ENCODE measurements at regions not wholly inside any gene's neighbourhood (a gene's known extent, or its start where the extent isn't known, plus 50 kb on each side); places are given as distances from the start of the nearest gene placed in this dataset.

DNA sequence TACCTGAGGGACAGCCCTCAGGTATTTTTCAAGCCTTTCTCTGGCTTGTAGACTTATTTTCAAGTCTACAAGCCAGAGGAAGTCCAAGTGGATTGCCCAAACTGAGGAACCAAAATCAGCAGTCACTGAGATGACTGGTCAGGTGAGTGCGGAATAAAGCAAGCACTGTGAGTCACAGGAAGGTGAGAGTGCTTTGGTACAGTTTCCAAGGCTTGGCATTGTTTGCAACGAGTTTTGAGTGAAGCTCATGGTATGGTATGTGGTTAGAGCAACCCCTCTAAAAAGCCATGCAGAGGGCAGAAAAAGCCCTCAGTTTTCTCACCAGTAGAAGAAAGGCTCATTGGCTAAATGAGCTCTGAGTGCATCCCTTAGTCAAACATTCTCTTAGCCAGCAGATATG, 112.8 kb upstream of the EOLA2 start:
- intact Hi-C loops (cut with micrococcal nuclease): no loop called here
- 56% methylated on average over 2 of the region's 2 CpGs for WGBS (ENCODE audit: insufficient coverage)

DNA sequence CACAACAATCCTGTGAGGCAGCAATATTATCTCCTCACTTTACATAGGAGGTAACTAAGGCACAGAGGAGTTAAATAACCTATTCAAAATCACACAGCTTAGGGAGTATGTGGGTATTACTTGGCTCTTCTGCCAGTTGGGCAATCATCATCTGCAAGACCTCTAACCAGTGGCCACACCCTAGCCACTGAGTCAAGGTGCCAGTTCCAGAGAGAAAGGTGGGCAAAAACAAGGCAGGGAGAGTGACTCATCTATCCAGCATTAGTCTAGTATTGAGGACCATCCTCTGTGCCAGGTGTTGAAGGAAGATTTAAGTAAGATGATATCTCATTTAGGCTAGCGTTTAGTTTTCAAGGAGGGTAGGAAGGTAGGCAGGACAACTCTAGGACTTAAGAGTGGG, 113.9 kb upstream of the EOLA2 start:
- H3K36me3 Mint-ChIP-seq: no peaks in the 10 kb centered on the region
- Histone ChIP-seq H3K4me1 (ENCODE audit: control insufficient read depth, insufficient read depth, low read length) (no peaks in the 10 kb centered on the region), H3K9me3 (ENCODE audit: control insufficient read depth, insufficient read depth, low read length) (no peaks in the 10 kb centered on the region), H3K36me3 (ENCODE audit: control insufficient read depth, insufficient read depth, low read length) (no peaks in the 10 kb centered on the region), H3K27me3 (ENCODE audit: control insufficient read depth, insufficient read depth, low read length) (no peaks in the 10 kb centered on the region), H3K27ac (ENCODE audit: low read length) (no peak overlapping the region), H3K4me3 (ENCODE audit: low read length) (no peak overlapping the region)
- no peak overlapping the region for H3K4me3 Mint-ChIP-seq
- no peaks in the 10 kb centered on the region for H3K9me3 Mint-ChIP-seq
- WGBS (ENCODE audit: insufficient coverage): 100% methylated on average over 1 of the region's 1 CpG
- H3K27me3 Mint-ChIP-seq (ENCODE audit: low read depth in 2 of 2): peaks cover 6 to 14% of the 10 kb centered on the region in 2 donors
- no peaks in the 10 kb centered on the region for H3K4me1 Mint-ChIP-seq
- no peak for DNase-seq
- intact Hi-C loops (cut with micrococcal nuclease): no loop called here
- H3K27ac Mint-ChIP-seq: no peak overlapping the region
- TF ChIP-seq, protein P1, sequence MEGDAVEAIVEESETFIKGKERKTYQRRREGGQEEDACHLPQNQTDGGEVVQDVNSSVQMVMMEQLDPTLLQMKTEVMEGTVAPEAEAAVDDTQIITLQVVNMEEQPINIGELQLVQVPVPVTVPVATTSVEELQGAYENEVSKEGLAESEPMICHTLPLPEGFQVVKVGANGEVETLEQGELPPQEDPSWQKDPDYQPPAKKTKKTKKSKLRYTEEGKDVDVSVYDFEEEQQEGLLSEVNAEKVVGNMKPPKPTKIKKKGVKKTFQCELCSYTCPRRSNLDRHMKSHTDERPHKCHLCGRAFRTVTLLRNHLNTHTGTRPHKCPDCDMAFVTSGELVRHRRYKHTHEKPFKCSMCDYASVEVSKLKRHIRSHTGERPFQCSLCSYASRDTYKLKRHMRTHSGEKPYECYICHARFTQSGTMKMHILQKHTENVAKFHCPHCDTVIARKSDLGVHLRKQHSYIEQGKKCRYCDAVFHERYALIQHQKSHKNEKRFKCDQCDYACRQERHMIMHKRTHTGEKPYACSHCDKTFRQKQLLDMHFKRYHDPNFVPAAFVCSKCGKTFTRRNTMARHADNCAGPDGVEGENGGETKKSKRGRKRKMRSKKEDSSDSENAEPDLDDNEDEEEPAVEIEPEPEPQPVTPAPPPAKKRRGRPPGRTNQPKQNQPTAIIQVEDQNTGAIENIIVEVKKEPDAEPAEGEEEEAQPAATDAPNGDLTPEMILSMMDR (IDR thresholded peaks at IDR 0.05): no peak
- no peak for ATAC-seq

More for the DNA sequence above, 112.8 kb upstream of the EOLA2 start:
- DNase-seq (no peak), ATAC-seq (no peak)
- Histone ChIP-seq H3K27me3 (ENCODE audit: control insufficient read depth, insufficient read depth, low read length) (no peaks in the 10 kb centered on the region), H3K36me3 (ENCODE audit: control insufficient read depth, insufficient read depth, low read length) (no peaks in the 10 kb centered on the region), H3K4me3 (ENCODE audit: low read length) (no peak overlapping the region), H3K4me1 (ENCODE audit: control insufficient read depth, insufficient read depth, low read length) (no peaks in the 10 kb centered on the region), H3K9me3 (ENCODE audit: control insufficient read depth, insufficient read depth, low read length) (no peaks in the 10 kb centered on the region), H3K27ac (ENCODE audit: low read length) (no peak overlapping the region)
- Mint-ChIP-seq H3K36me3 (no peaks in the 10 kb centered on the region), H3K9me3 (no peaks in the 10 kb centered on the region), H3K27me3 (ENCODE audit: low read depth in 2 of 2) (peaks cover under 1 to 11% of the 10 kb centered on the region in 2 donors), H3K4me3 (no peak overlapping the region), H3K27ac (no peak overlapping the region), H3K4me1 (no peaks in the 10 kb centered on the region)
- TF ChIP-seq, protein P1 (IDR thresholded peaks at IDR 0.05): no peak

DNA sequence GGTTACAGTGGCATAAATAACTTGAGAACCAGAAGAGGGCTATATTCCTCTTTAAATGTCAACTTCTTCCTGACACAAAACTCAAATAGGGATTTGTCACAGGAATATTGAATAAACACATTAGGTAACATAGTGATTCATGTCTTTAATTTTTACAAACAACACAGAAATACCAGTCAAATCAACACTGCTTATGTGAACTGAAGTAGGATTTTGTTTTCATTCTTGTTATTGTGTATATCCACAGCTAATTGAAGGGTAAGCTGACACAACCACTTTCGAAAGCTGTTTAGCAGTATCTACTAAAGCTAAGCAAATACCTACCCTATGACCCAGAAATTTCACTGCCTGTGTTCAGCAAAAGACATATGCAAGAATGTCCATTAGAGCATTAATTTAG, 120.4 kb upstream of the EOLA2 start:
- no peaks in the 10 kb centered on the region for H3K9me3 ChIP-seq (ENCODE audit: control insufficient read depth, insufficient read depth, low read length)
- Mint-ChIP-seq H3K4me3 (no peak overlapping the region), H3K36me3 (no peaks in the 10 kb centered on the region), H3K27me3 (ENCODE audit: low read depth in 2 of 2) (peaks cover 12 to 34% of the 10 kb centered on the region in 2 donors), H3K4me1 (peaks cover 5 to 8% of the 10 kb centered on the region in 2 donors), H3K27ac (no peak overlapping the region), H3K9me3 (no peaks in the 10 kb centered on the region)
- H3K27ac ChIP-seq (ENCODE audit: low read length): no peak overlapping the region
- TF ChIP-seq, protein P1 (IDR thresholded peaks at IDR 0.05): no peak
- ATAC-seq: no peak
- intact Hi-C loops (cut with micrococcal nuclease): no loop called here
- H3K36me3 ChIP-seq (ENCODE audit: control insufficient read depth, insufficient read depth, low read length): no peaks in the 10 kb centered on the region
- H3K27me3 ChIP-seq (ENCODE audit: control insufficient read depth, insufficient read depth, low read length): no peaks in the 10 kb centered on the region
- H3K4me1 ChIP-seq (ENCODE audit: control insufficient read depth, insufficient read depth, low read length): no peaks in the 10 kb centered on the region
- no peak for DNase-seq
- WGBS (ENCODE audit: insufficient coverage): no CpG with 5 or more reads among the region's 1 CpG
- H3K4me3 ChIP-seq (ENCODE audit: low read length): no peak overlapping the region

DNA sequence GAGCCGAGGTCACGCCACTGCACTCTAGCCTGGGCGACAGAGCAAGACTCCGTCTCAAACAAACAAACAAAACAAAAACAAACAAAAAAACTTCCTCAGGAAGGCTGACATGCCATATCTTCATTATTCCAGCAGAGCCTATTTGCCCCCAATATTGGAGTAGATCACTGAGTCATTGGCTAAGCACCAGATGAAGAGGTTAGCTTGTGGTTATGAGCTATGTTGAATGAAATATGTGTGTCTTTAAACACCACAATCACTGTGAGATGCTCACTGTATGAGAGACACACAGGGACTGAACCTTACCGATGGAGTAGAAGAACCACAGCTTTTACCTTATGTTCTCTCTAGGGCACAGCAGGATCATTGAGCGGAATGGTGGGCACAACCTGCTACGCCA, 122.1 kb upstream of the EOLA2 start:
- 97% methylated on average over 3 of the region's 7 CpGs for WGBS (ENCODE audit: insufficient coverage)
- H3K4me3 Mint-ChIP-seq: no peak overlapping the region
- Histone ChIP-seq H3K4me3 (ENCODE audit: low read length) (no peak overlapping the region), H3K27ac (ENCODE audit: low read length) (no peak overlapping the region), H3K4me1 (ENCODE audit: control insufficient read depth, insufficient read depth, low read length) (no peaks in the 10 kb centered on the region), H3K27me3 (ENCODE audit: control insufficient read depth, insufficient read depth, low read length) (no peaks in the 10 kb centered on the region), H3K9me3 (ENCODE audit: control insufficient read depth, insufficient read depth, low read length) (no peaks in the 10 kb centered on the region), H3K36me3 (ENCODE audit: control insufficient read depth, insufficient read depth, low read length) (no peaks in the 10 kb centered on the region)
- peaks cover 12 to 42% of the 10 kb centered on the region in 2 donors for H3K27me3 Mint-ChIP-seq (ENCODE audit: low read depth in 2 of 2)
- peaks cover 7 to 11% of the 10 kb centered on the region in 2 donors for H3K4me1 Mint-ChIP-seq
- H3K27ac Mint-ChIP-seq: no peak overlapping the region
- H3K36me3 Mint-ChIP-seq: no peaks in the 10 kb centered on the region
- no peaks in the 10 kb centered on the region for H3K9me3 Mint-ChIP-seq
- DNase-seq: no peak
- intact Hi-C loops (cut with micrococcal nuclease): no loop called here
- ATAC-seq: no peak
- TF ChIP-seq, protein P1 (IDR thresholded peaks at IDR 0.05): no peak

All from natural killer cell (primary cell).